Muscle layer of colon (tissue), 2 donors: ENCODE measurements at regions not wholly inside any gene's neighbourhood (a gene's known extent, or its start where the extent isn't known, plus 50 kb on each side); places are given as distances from the start of the nearest gene placed in this dataset.

Source experiments
- H3K27ac ChIP-seq: one replicate; pipeline ENCODE4 v1.7.0; 2013; ENCODE audit warnings: low read depth, mild to moderate bottlenecking, low read length, moderate library complexity
- H3K27me3 ChIP-seq, 2 donors: one replicate each; pipeline ENCODE4 v1.7.0; 2013; ENCODE audit warnings: low read length in 2 of 2, mild to moderate bottlenecking in 2 of 2; ENCODE audit not compliant: insufficient read depth in 2 of 2, control insufficient read depth in 1 of 2
- H3K36me3 ChIP-seq: one replicate; pipeline ENCODE4 v1.7.0; 2013; ENCODE audit warnings: mild to moderate bottlenecking, low read length; ENCODE audit not compliant: insufficient read depth
- H3K4me1 ChIP-seq: one replicate; pipeline ENCODE4 v1.7.0; 2013; ENCODE audit warnings: mild to moderate bottlenecking, low read length; ENCODE audit not compliant: insufficient read depth
- H3K4me3 ChIP-seq, 2 donors: one replicate each; pipeline ENCODE4 v1.7.0; 2013; ENCODE audit warnings: low read length in 2 of 2, low read depth in 1 of 2, mild to moderate bottlenecking in 1 of 2, moderate library complexity in 1 of 2
- H3K9ac ChIP-seq: one replicate; pipeline ENCODE4 v1.7.0; 2013; ENCODE audit warnings: low read length
- H3K9me3 ChIP-seq: one replicate; pipeline ENCODE4 v1.7.0; 2013; ENCODE audit warnings: mild to moderate bottlenecking, low read length
- donor health status: abdominal sarcoma.
- donor health status: Adenocarcinoma of cecum.

GRCh38 chr13:24016046-24016445 is 118.7 kb upstream of the C1QTNF9B start:
- no peaks in the 10 kb centered on the region for H3K4me1 ChIP-seq
- H3K4me3 ChIP-seq: no peak overlapping the region
- H3K27me3 ChIP-seq: no peaks in the 10 kb centered on the region
- H3K36me3 ChIP-seq: no peaks in the 10 kb centered on the region
- H3K27ac ChIP-seq: no peak overlapping the region
- H3K9me3 ChIP-seq: no peaks in the 10 kb centered on the region
- no peak overlapping the region for H3K9ac ChIP-seq

DNA sequence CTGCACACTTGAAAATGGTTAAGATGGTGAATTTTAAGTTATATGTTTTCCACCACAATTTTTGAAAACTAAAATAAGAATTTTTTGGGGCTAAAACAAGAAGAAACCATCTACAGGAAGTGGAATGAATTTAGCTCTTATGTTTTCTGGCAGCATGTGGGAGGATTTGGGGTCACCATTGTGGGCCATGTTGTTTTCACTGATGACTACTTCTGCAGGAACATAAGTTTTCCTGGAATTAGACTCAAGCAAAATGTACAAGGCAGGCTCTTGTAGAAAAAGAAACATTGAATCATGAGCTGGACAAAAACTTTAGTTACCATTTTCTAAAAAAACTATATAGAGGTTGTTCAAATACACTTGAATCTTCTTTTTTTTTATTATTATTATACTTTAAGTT is 125.3 kb upstream of the C1QTNF9B start:
- H3K27ac ChIP-seq: no peak overlapping the region
- H3K4me1 ChIP-seq: no peaks in the 10 kb centered on the region
- no peaks in the 10 kb centered on the region for H3K36me3 ChIP-seq
- no peaks in the 10 kb centered on the region for H3K9me3 ChIP-seq
- H3K27me3 ChIP-seq: no peaks in the 10 kb centered on the region
- no peak overlapping the region for H3K9ac ChIP-seq
- H3K4me3 ChIP-seq: no peak overlapping the region

- Histone ChIP-seq H3K27me3 (no peaks in the 10 kb centered on the region), H3K9ac (no peak overlapping the region), H3K36me3 (no peaks in the 10 kb centered on the region), H3K4me3 (no peak overlapping the region), H3K27ac (no peak overlapping the region), H3K9me3 (no peaks in the 10 kb centered on the region), H3K4me1 (no peaks in the 10 kb centered on the region)
These were observed 125.8 kb upstream of the C1QTNF9B start for GRCh38 chr13:24023073-24023472.

GRCh38 chr13:24027494-24027893 is 130.2 kb upstream of the C1QTNF9B start:
- Histone ChIP-seq H3K4me1 (peaks cover 11% of the 10 kb centered on the region), H3K9ac (no peak overlapping the region), H3K4me3 (no peak overlapping the region), H3K36me3 (no peaks in the 10 kb centered on the region), H3K27me3 (no peaks in the 10 kb centered on the region), H3K9me3 (no peaks in the 10 kb centered on the region), H3K27ac (no peak overlapping the region)

DNA sequence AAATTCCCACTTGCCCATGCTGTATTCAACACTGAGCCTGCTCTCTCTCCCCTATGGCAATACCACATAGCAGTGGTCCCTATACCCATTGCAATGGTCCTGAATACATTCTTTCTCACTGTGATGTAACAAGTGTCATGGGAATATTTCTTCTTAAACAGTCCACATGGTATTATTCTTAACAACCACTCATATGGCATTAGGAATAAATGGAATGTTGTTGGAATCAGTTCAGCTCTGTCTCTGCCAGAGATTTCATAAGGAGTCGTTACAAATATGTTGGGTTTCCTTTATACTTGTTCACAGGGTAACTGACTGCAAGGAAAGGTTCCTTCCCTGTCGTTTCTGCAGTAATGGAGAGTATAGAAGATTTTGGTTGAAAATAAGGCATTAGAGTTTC is 128.3 kb upstream of the SPATA13 start:
- no peak overlapping the region for H3K9ac ChIP-seq
- no peak overlapping the region for H3K4me3 ChIP-seq
- no peaks in the 10 kb centered on the region for H3K27me3 ChIP-seq
- H3K36me3 ChIP-seq: no peaks in the 10 kb centered on the region
- H3K9me3 ChIP-seq: no peaks in the 10 kb centered on the region
- no peak overlapping the region for H3K27ac ChIP-seq
- peaks cover 27% of the 10 kb centered on the region for H3K4me1 ChIP-seq

DNA sequence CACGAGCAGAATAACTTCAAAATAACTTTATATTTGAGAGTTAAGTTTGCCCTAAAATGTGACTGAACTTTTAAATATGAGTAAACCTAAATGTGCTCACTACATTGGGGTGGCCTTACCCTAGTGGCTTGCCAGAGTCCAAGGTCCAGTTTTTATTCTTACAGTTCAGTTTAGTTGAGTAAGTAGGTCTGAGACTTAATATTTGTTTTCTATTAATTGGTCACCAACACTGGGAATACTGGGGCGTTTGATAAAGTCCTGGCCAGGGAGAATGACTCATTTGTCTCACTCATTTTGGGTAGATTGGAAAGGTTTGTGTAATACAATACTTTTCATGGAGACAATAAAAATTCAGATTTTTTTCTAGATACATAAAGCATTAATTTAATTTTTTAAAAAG is 127.8 kb upstream of the SPATA13 start:
- Histone ChIP-seq H3K27me3 (no peaks in the 10 kb centered on the region), H3K27ac (no peak overlapping the region), H3K9me3 (no peaks in the 10 kb centered on the region), H3K4me3 (no peak overlapping the region), H3K36me3 (no peaks in the 10 kb centered on the region), H3K9ac (no peak overlapping the region), H3K4me1 (peaks cover 27% of the 10 kb centered on the region)

DNA sequence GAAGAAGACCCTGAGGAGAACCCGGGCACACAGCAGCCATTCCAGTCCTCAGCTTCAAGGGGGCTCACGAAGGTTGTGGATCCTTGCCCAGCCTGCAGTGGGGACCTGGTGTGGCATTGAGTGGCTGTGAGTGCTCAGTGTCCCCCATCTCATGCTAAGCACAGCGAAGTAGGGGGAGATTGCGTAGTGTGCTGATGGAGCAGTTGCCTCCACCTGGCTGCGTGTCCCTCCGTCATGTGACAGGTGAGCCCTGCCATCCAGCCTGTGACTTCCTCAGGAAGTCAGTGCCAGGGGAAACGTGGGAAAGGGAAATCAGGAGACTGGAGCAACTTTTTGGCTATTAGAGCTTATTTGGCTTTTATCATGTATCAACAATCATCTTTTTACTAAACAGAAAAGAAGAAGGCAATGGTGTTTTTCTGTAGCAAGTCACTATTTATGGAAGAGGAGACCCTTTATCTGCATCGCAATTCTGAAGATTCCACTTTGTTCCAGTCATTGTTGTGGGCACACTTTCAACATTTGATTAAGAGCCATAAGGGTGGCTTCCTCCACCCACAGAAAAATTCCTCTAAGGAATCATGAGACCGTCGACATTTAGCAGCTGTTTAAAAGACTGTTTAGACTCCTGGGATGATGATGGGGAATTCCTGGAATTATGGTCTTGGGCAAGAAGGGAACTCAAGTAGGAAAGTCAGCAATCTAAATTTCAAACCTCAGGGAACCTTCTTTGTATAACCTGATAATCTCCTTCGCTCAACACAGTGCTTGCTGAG is 126.8 kb upstream of the SPATA13 start:
- Histone ChIP-seq H3K27ac (no peak overlapping the region), H3K36me3 (no peaks in the 10 kb centered on the region), H3K9ac (no peak overlapping the region), H3K4me1 (peaks cover 32% of the 10 kb centered on the region), H3K27me3 (no peaks in the 10 kb centered on the region), H3K9me3 (no peaks in the 10 kb centered on the region), H3K4me3 (no peak overlapping the region)

DNA sequence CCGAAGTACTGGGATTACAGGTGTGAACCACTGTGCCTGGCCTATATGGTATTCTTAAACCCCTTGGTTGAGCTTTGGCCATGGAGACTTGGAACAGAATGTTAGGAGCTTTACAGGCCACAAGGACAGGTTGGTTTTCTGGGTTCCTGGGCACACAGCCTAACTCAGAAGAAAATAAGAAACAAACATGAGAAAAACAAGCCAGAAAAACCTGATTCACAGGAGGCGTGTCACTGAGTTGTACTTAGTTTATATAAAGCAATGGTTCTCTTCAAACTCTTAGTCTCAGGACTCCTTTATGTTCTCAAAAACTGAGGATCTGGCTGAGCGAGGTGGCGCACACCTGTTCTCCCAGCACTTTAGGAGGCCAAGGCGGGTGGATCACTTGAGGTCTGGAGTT is 125.1 kb upstream of the SPATA13 start:
- H3K27ac ChIP-seq: no peak overlapping the region

GRCh38 chr13:24036115-24036514 is 124.4 kb upstream of the SPATA13 start:
- H3K36me3 ChIP-seq: no peaks in the 10 kb centered on the region
- no peak overlapping the region for H3K27ac ChIP-seq
- H3K4me1 ChIP-seq: peaks cover 39% of the 10 kb centered on the region
- H3K27me3 ChIP-seq: no peaks in the 10 kb centered on the region
- H3K9ac ChIP-seq: no peak overlapping the region
- H3K9me3 ChIP-seq: no peaks in the 10 kb centered on the region
- no peak overlapping the region for H3K4me3 ChIP-seq

More for the DNA sequence above, 125.1 kb upstream of the SPATA13 start:
- no peaks in the 10 kb centered on the region for H3K27me3 ChIP-seq
- no peaks in the 10 kb centered on the region for H3K36me3 ChIP-seq
- H3K4me3 ChIP-seq: no peak overlapping the region
- H3K4me1 ChIP-seq: peaks cover 39% of the 10 kb centered on the region
- no peak overlapping the region for H3K9ac ChIP-seq
- no peaks in the 10 kb centered on the region for H3K9me3 ChIP-seq

GRCh38 chr13:24038405-24038804 is 122.1 kb upstream of the SPATA13 start:
- Histone ChIP-seq H3K9me3 (no peaks in the 10 kb centered on the region), H3K27ac (peak overlapping the region; percentile 7), H3K4me1 (peaks cover 19% of the 10 kb centered on the region), H3K4me3 (no peak overlapping the region), H3K36me3 (no peaks in the 10 kb centered on the region), H3K9ac (no peak overlapping the region), H3K27me3 (no peaks in the 10 kb centered on the region)

- Histone ChIP-seq H3K36me3 (no peaks in the 10 kb centered on the region), H3K27ac (peak overlapping the region; percentile 7), H3K9ac (no peak overlapping the region), H3K27me3 (no peaks in the 10 kb centered on the region), H3K4me1 (peaks cover 14% of the 10 kb centered on the region), H3K9me3 (no peaks in the 10 kb centered on the region), H3K4me3 (no peak overlapping the region)
These were observed 121.6 kb upstream of the SPATA13 start for GRCh38 chr13:24038841-24039330.
